BJ (cell line): ENCODE measurements at regions not wholly inside any gene's neighbourhood (a gene's known extent, or its start where the extent isn't known, plus 50 kb on each side); places are given as distances from the start of the nearest gene placed in this dataset.

ENCODE experiments used
- CTCF ChIA-PET: fragments of 350-600 bp; formaldehyde crosslinking; extraction: SDS; loops from one replicate; lab custom pipeline; 2021; ENCODE audit warnings: antibody characterized with exemption, inconsistent platforms; lab: Yijun Ruan, JAX
- POLR2A ChIA-PET: fragments of 300-600 bp; sonication (Branson Sonifier 250); formaldehyde crosslinking; extraction: SDS; loops from one replicate; lab custom pipeline; 2021; ENCODE audit warnings: antibody characterized with exemption; lab: Charles Lee
- DNase-seq: peaks from one replicate; pipeline ENCODE4 v3.0.0-alpha.2; 2011; ENCODE audit warnings: low read depth
- H3K27me3 ChIP-seq: 2 replicates; pipeline ENCODE4 v1.6.0; 2011; ENCODE audit warnings: low read length; ENCODE audit not compliant: control insufficient read depth, insufficient read depth
- H3K36me3 ChIP-seq: 2 replicates; pipeline ENCODE4 v1.5.1; 2011; ENCODE audit warnings: low read length; ENCODE audit not compliant: control insufficient read depth, insufficient read depth
- H3K4me3 ChIP-seq: 2 replicates; pipeline ENCODE4 v1.5.1; 2011; ENCODE audit warnings: low read depth, mild to moderate bottlenecking, control low read depth, low read length
- CTCF ChIP-seq: IDR thresholded peaks from 2 replicates; pipeline ENCODE4 v1.5.1; 2011; ENCODE audit warnings: low read depth, mild to moderate bottlenecking, control low read depth, inconsistent platforms, low read length, moderate library complexity; ENCODE audit not compliant: insufficient read depth

- ChIA-PET POLR2A (no interaction called here), CTCF (no interaction called here)
- no peaks in the 10 kb centered on the region for H3K36me3 ChIP-seq
- H3K4me3 ChIP-seq, result no peak overlapping the region
- DNase-seq, result no peak
- no peak for TF ChIP-seq CTCF
- H3K27me3 ChIP-seq, result no peaks in the 10 kb centered on the region
Measured at GRCh38 chr1:244255426-244255965, 196.2 kb downstream of the ADSS2 start.

GRCh38 chr1:244256086-244256676 is 195.5 kb downstream of the ADSS2 start:
- H3K4me3 ChIP-seq, result no peak overlapping the region
- no peaks in the 10 kb centered on the region for H3K27me3 ChIP-seq
- POLR2A ChIA-PET, result no interaction called here
- TF ChIP-seq CTCF, result no peak
- H3K36me3 ChIP-seq, result no peaks in the 10 kb centered on the region
- DNase-seq, result no peak
- CTCF ChIA-PET, result no interaction called here

- no peaks in the 10 kb centered on the region for H3K36me3 ChIP-seq
- ChIA-PET CTCF (interaction anchor here (0.6 to 1.0 kb wide), 3 partner anchors 9 to 516 kb away, joined by 3 to 4 read pairs (median 3); no protein-coding TSS in a partner anchor), POLR2A (no interaction called here)
- no peaks in the 10 kb centered on the region for H3K27me3 ChIP-seq
- no peak for TF ChIP-seq CTCF
- no peak overlapping the region for H3K4me3 ChIP-seq
- DNase-seq, result no peak
Measured at GRCh38 chr1:244264163-244264562, 187.5 kb downstream of the ADSS2 start.

GRCh38 chr1:244265507-244265906 is 186.2 kb downstream of the ADSS2 start:
- ChIA-PET CTCF (no interaction called here), POLR2A (no interaction called here)
- TF ChIP-seq CTCF, result no peak
- no peak for DNase-seq
- H3K4me3 ChIP-seq, result no peak overlapping the region
- H3K27me3 ChIP-seq, result no peaks in the 10 kb centered on the region
- no peaks in the 10 kb centered on the region for H3K36me3 ChIP-seq

- Histone ChIP-seq H3K36me3 (no peaks in the 10 kb centered on the region), H3K27me3 (no peaks in the 10 kb centered on the region), H3K4me3 (no peak overlapping the region)
- POLR2A ChIA-PET, result no interaction called here
- CTCF ChIA-PET, result no interaction called here
- TF ChIP-seq CTCF, result no peak
- no peak for DNase-seq
Measured at GRCh38 chr1:244269169-244269568, 182.5 kb downstream of the ADSS2 start.
